WI38 (cell line): ENCODE measurements at regions not wholly inside any gene's neighbourhood (a gene's known extent, or its start where the extent isn't known, plus 50 kb on each side); places are given as distances from the start of the nearest gene placed in this dataset.
"Not testable (repeated sequence)": the region's sequence is repeated elsewhere in the genome, so short reads cannot be mapped to it uniquely, and the experiment has no call there.

Source experiments
- H3K4me3 ChIP-seq: 2 replicates; pipeline ENCODE4 v1.5.1; 2011; ENCODE audit warnings: low read depth, mild to moderate bottlenecking, control low read depth, low read length
- CTCF ChIP-seq: IDR thresholded peaks from 2 replicates; pipeline ENCODE4 v1.5.1; 2012; ENCODE audit warnings: low read depth, mild to moderate bottlenecking, control low read depth, low read length

- H3K4me3 ChIP-seq: no peak overlapping the region
- no peak for TF ChIP-seq CTCF
Observed at GRCh38 chr6:4250645-4251044, 115.3 kb upstream of the ECI2 start.

- H3K4me3 ChIP-seq: not testable (repeated sequence)
Observed at GRCh38 chr6:4243832-4244231, 108.5 kb upstream of the ECI2 start.

- TF ChIP-seq CTCF: no peak
- H3K4me3 ChIP-seq: no peak overlapping the region
Observed at GRCh38 chr6:4243237-4243636, 107.9 kb upstream of the ECI2 start.

GRCh38 chr6:4242601-4243000, 107.2 kb upstream of the ECI2 start:
- H3K4me3 ChIP-seq: no peak overlapping the region
- no peak for TF ChIP-seq CTCF

- H3K4me3 ChIP-seq: no peak overlapping the region
- no peak for TF ChIP-seq CTCF
Observed at GRCh38 chr6:4240148-4240547, 104.8 kb upstream of the ECI2 start.

- no peak for TF ChIP-seq CTCF
- H3K4me3 ChIP-seq: no peak overlapping the region
Observed at GRCh38 chr6:4225161-4225872, 89.9 kb upstream of the ECI2 start.

GRCh38 chr6:4224067-4224978, 88.9 kb upstream of the ECI2 start:
- H3K4me3 ChIP-seq: no peak overlapping the region
- no peak for TF ChIP-seq CTCF
